Esophagus muscularis mucosa (tissue), 4 donors: ENCODE measurements at regions not wholly inside any gene's neighbourhood (a gene's known extent, or its start where the extent isn't known, plus 50 kb on each side); places are given as distances from the start of the nearest gene placed in this dataset.

ENCODE experiments used
- EP300 ChIP-seq: sonication (generic); formaldehyde crosslinking; IDR thresholded peaks from one replicate; pipeline ENCODE4 v1.6.1; 2017; ENCODE audit warnings: antibody characterized with exemption
- POLR2AphosphoS5 ChIP-seq, 2 donors: sonication (generic); formaldehyde crosslinking; IDR thresholded peaks; one replicate each; pipeline ENCODE4 v1.6.1; 2017; ENCODE audit warnings: antibody characterized with exemption in 2 of 2
- TF ChIP-seq, protein P1 (sequence below), 3 experiments: fragments of 200-600 bp in 2 of 3; fragments of 450-650 bp in 1 of 3; sonication (generic) in 2 of 3; IDR thresholded peaks; one replicate each; pipeline ENCODE4 v1.5.1; 2017 to 2019; ENCODE audit warnings: antibody characterized with exemption in 3 of 3, mild to moderate bottlenecking in 2 of 3, moderate library complexity in 1 of 3

DNA sequence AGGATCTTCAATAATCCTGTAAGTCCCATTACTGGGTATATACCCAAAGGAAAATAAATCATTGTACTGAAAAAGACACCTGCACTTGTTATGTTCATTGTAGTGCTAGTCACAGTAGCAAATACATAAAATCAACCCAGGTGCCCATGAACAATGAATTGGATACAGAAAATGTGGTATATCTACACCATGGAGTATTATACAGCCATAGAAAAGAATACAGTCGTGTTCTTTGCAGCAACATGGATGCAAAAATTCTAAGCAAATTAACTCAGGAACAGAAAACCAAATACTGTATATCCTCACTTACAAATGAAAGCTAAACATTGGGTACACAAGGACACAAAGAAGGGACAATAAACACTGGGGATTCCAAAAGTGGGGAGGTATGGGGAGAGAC lies 100.8 kb upstream of the BMP2K start:
- TF ChIP-seq, protein P1, sequence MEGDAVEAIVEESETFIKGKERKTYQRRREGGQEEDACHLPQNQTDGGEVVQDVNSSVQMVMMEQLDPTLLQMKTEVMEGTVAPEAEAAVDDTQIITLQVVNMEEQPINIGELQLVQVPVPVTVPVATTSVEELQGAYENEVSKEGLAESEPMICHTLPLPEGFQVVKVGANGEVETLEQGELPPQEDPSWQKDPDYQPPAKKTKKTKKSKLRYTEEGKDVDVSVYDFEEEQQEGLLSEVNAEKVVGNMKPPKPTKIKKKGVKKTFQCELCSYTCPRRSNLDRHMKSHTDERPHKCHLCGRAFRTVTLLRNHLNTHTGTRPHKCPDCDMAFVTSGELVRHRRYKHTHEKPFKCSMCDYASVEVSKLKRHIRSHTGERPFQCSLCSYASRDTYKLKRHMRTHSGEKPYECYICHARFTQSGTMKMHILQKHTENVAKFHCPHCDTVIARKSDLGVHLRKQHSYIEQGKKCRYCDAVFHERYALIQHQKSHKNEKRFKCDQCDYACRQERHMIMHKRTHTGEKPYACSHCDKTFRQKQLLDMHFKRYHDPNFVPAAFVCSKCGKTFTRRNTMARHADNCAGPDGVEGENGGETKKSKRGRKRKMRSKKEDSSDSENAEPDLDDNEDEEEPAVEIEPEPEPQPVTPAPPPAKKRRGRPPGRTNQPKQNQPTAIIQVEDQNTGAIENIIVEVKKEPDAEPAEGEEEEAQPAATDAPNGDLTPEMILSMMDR (IDR thresholded peaks at IDR 0.05), result no peak
- TF ChIP-seq EP300 (no peak), POLR2AphosphoS5 (IDR thresholded peaks at IDR 0.05) (no peak)
